NCI-H510A (cell line): ENCODE measurements at regions not wholly inside any gene's neighbourhood (a gene's known extent, or its start where the extent isn't known, plus 50 kb on each side); places are given as distances from the start of the nearest gene placed in this dataset.

Experiments used
- DNase-seq: peaks from one replicate; lab custom pipeline; 2025; lab: John Stamatoyannopoulos, UW

GRCh38 chr6:47117314-47117713 lies 75.2 kb upstream of the ADGRF1 start:
- no peak for DNase-seq

- DNase-seq: no peak
These were observed 74.5 kb upstream of the ADGRF1 start for GRCh38 chr6:47116606-47117005.

DNA sequence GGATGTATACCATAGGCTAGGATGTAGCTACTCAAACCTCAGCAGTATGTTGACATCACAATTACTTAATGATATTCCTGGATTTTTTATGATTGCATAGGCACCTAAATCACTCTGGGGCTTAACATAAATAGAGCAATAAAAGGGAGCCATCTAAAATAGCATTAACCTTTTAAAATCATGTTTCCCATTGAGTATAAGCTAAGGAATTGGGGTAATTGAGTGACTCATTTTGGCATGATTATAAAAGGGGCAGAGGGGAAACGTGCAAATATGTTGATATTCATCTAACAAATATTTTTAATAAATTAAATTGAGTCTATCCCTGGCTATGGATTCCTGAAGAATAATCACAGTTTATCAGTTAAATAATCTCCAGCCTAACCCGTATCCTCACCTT lies 74.0 kb upstream of the ADGRF1 start:
- no peak for DNase-seq

- DNase-seq: no peak
These were observed 72.3 kb upstream of the ADGRF1 start for GRCh38 chr6:47114460-47114859.

DNA sequence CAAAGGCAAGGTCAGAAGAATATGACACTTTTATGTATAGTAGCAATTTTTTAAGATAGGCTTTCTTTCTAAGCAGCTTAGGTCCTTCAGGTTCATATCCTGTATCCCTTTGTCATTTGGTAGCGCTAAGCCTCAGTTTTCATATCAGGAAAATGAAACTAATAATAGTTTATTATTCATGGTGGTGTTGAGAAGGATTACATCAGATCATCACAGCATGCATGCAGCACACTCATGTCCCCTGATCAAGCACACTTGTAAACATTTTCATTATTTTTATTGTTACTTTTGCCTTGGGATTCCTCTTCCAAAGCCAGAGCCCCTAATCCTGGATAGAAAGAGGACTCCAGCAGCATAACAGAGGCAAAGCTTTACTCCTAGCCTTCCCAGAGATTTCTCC lies 70.2 kb upstream of the ADGRF1 start:
- DNase-seq: no peak

- DNase-seq: no peak
These were observed 69.6 kb upstream of the ADGRF1 start for GRCh38 chr6:47111685-47112084.

DNA sequence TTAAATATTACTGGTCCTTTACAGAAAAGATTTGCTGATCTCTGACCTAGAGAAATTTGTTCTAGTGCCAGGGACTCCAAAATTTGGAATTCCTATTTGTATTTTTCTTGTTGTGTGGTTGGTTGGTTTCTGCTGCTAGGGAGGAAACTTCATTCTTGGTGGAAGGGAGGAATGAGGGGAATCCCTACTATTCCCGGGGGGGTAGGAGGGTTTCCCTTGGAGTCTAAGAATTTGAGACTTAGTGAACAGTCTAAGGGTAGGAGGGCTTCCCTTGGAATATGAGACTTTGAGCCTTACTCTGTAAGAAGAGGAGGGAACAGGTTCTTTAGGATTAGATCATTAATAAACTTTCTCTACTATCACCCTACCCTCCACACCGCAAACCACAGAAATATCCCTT lies 67.1 kb upstream of the ADGRF1 start:
- DNase-seq: no peak

DNA sequence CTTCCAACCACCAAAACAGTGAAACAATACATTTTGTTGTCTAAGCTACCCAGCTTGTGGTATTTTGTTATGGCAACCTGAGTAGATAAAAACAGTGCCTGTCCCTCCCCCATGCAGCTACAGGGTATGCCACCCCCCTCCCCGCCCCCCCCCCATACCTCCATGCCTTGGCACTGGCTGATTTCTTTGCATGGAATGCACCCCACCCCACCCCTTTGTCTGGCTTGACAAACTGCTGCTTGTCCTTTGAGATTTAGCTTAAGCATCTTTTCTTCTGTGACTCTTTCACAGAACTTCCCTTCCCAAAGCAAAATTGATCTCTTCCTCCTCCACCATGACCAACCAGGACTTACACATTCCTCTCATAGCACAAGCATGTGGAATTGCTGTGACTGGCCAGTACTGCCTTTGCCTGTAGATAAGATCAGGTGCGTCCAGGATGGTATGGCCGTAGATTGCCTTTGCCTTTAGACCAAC lies 64.6 kb upstream of the ADGRF1 start:
- no peak for DNase-seq

DNA sequence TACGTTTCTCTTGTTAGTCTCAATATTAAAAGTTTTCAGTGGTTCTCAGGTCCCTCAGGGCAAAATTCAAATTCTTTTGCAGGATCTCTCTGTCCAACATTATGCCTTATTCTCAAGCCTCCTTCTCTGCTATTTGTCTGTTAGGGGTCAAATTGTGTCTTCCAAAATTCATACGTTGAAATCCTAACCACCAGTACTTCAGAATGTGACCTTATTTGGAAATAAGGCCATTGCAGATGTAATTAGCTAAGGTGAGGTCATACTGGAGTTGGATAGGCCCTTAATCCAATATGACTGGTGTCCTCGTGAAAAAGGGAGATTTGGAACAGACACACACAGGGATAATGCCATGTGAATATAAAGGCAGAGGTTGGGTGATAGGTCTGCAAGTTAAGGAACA lies 64.1 kb upstream of the ADGRF1 start:
- DNase-seq: no peak

DNA sequence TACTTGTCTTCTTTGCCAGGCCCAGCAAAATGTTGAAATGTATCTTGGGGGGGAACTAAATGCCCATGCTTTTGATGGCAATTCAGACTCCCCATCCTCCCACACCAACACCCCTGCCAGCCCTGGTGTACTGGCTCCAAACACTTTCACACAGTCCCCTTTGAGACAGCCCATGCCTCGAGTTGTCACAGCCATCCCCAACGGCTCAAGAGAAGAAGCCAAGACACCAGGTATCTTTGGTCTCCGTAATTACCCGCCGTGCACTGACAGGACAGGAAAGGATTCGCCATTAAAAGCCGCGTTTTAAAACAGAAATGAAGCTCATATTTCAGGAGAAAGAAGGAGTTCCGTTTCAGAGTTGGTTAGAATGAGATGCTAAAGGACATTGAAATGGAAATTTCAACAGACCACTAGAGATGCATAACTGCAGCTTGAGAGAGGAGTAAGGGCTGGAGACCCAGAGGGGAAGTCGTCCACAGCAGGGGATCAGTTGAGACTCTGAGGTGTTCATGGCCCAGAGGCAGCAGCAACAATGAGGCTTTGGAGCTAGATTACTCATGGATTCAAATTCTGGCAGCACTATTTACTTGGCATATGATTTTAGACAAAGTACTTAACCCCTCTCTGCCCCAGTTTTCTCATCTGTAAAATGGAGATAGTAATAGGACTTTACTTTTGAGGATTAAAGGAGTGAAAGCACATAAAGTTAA lies 63.5 kb upstream of the ADGRF1 start:
- DNase-seq: no peak

DNA sequence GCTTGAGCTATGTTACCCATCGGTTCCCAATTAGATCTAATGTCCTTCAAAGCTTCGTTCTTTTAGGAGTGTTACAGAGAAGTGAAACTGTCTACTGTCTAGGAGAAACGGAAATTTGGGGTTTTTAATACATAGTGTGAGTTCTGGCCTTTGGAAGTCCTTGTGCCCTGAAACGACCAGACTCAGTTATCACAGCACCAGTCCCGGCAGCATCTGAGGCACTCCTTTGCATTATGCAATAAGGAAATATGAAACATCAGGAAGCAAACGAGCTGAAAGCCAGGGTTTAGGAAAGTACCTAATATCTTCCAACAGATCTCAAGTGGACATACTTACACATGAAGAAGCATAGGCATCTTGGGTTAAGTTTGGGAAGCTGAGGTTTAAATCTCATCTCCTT lies 61.8 kb upstream of the ADGRF1 start:
- no peak for DNase-seq

DNA sequence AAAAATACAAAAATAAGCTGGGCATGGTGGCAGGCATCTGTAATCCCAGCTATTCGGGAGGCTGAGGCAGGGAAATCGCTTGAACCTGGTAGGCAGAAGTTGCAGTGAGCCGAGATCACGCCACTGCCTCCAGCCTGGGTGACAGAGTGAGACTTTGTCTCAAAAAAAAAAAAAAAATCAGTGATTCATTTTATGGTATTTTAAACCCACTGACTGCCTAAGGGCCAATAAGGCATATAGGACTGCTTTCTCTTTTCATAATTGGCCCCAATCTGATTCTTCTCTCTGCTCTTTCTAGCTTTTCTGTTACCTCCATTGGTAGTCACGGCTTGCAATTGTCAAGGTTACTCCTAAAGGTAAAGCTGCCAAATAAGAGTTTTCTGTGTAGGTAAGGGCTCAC lies 60.2 kb upstream of the ADGRF1 start:
- no peak for DNase-seq

DNA sequence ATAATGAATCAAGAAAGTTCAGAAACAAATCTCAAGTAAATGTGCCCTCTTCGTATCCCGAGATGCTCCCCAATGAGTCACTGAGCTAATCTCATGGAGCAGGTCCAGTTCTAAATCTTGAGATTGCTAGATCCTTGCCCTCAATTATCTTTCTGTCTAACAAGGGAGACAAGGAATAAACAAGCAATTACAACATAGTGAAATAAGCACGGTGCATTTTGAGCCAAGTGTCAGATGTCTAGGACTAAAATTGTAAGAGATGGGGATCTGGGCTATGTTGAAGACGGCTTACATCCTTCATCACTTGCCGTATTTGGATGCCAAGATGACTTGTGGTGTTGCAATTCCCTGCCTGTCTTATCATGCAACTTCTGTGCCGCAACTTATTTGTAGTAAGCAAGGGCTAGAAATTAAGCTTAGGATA lies 56.5 kb upstream of the ADGRF1 start:
- DNase-seq: no peak

GRCh38 chr6:47097092-47097945 lies 55.2 kb upstream of the ADGRF1 start:
- peak; percentile 35 for DNase-seq

GRCh38 chr6:47096211-47096895 lies 54.2 kb upstream of the ADGRF1 start:
- DNase-seq: no peak

DNA sequence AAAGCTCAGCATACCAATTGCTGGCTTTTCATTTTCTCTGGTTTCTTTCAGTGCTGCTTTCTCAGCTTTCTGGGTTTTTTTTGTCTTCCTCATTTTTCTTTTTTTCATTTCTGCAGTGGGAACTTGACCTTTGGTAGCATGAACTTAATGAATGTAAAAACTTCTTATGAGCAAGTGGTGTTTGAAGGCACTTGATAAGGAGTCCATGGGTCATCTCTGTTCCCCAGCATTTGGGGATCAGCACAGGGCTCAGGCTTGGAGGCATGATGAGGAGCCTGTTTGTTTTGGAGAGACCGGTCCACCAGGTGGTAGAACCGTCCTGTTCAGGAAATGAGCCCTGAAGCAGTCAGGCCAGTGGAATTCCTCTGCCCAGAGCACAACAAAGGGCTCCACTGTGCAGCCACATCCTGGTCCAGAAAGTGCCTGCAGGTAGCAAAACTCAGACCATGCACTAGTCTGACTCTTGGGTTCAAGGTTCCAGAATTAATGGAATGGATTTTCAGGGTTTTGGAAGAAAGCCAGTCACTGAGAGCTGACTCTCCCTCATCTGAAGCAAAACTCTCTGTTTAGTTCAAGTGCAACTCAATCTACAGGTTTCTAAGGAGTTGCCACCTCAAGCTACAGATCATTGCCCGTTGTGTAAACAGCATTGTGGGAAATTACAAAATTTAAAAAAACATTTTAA lies 52.3 kb upstream of the ADGRF1 start:
- no peak for DNase-seq

- no peak for DNase-seq
These were observed 51.0 kb upstream of the ADGRF1 start for GRCh38 chr6:47093169-47093568.

- no peak for DNase-seq
These were observed 49.9 kb upstream of the ADGRF1 start for GRCh38 chr6:47091886-47092668.
